H1 (cell line): ENCODE measurements at regions not wholly inside any gene's neighbourhood (a gene's known extent, or its start where the extent isn't known, plus 50 kb on each side); places are given as distances from the start of the nearest gene placed in this dataset.

Experiments used
- CTCF ChIA-PET: fragments of 300-600 bp; sonication (Branson Sonifier 250); formaldehyde crosslinking; loops from one replicate; lab custom pipeline; 2021; ENCODE audit not compliant: partially characterized antibody; lab: Charles Lee
- POLR2A ChIA-PET: fragments of 300-600 bp; sonication (Branson Sonifier 250); formaldehyde crosslinking; loops from one replicate; lab custom pipeline; 2021; ENCODE audit warnings: inconsistent platforms; ENCODE audit not compliant: partially characterized antibody; lab: Charles Lee
- DNase-seq, 2 experiments: peaks; one replicate each; pipeline versions ENCODE4 v3.0.0 to v3.0.0-alpha.2; 2010 to 2022; ENCODE audit warnings: low spot score in 2 of 2, low read depth in 1 of 2, mixed read lengths in 1 of 2
- FAIRE-seq: peaks from 2 replicates; lab custom pipeline; 2011; peaks lifted over from hg19 to GRCh38; lab: Jason Lieb, UNC
- H2AFZ ChIP-seq: 2 replicates; pipeline ENCODE4 v1.8.1; 2012; ENCODE audit warnings: low read length, inconsistent platforms
- H2AK5ac ChIP-seq: 2 replicates; pipeline ENCODE4 v1.6.1; 2013; ENCODE audit warnings: low read depth, low read length
- H2BK120ac ChIP-seq: replicated peaks from 2 replicates; pipeline ENCODE3; 2013; ENCODE audit warnings: low read depth, low read length, inconsistent platforms
- H2BK12ac ChIP-seq: 2 replicates; pipeline ENCODE4 v1.6.1; 2013; ENCODE audit warnings: low read depth, low read length
- H2BK15ac ChIP-seq: 2 replicates; pipeline ENCODE4 v1.6.1; 2013; ENCODE audit warnings: low read length
- H2BK20ac ChIP-seq: 2 replicates; pipeline ENCODE4 v1.6.1; 2013; ENCODE audit warnings: low read length
- H2BK5ac ChIP-seq: 2 replicates; pipeline ENCODE4 v1.6.1; 2013; ENCODE audit warnings: low read depth, low read length
- H3K14ac ChIP-seq: 2 replicates; pipeline ENCODE4 v1.6.1; 2013; ENCODE audit warnings: inconsistent platforms; ENCODE audit not compliant: insufficient read length
- H3K18ac ChIP-seq: 2 replicates; pipeline ENCODE4 v1.6.1; 2013; ENCODE audit warnings: low read length; ENCODE audit errors: extremely low read depth
- H3K23ac ChIP-seq: 2 replicates; pipeline ENCODE4 v1.6.1; 2013; ENCODE audit warnings: inconsistent platforms; ENCODE audit not compliant: insufficient read length
- H3K23me2 ChIP-seq: 2 replicates; pipeline ENCODE4 v1.6.1; 2013; ENCODE audit warnings: low read depth, low read length
- H3K27ac ChIP-seq: 2 replicates; pipeline ENCODE4 v1.6.1; 2011; ENCODE audit warnings: low read depth, low read length, inconsistent platforms
- H3K27me3 ChIP-seq, 4 experiments: replicated peaks in 1 of 4; 1 replicate in 1 of 4; 2 replicates in 3 of 4; pipeline versions ENCODE4 v1.6.1 to v1.8.1; 2011 to 2013; ENCODE audit warnings: low read length in 3 of 4, mild to moderate bottlenecking in 3 of 4, inconsistent platforms in 2 of 4, mixed read lengths in 2 of 4, moderate library complexity in 1 of 4; ENCODE audit not compliant: control insufficient read depth in 3 of 4, insufficient read depth in 3 of 4; ENCODE audit errors: extremely low read depth in 1 of 4
- H3K36me3 ChIP-seq, 4 experiments: 2 replicates each; pipeline versions ENCODE4 v1.6.1 to v1.8.1; 2011 to 2013; ENCODE audit warnings: mild to moderate bottlenecking in 4 of 4, low read length in 3 of 4, moderate library complexity in 2 of 4, control low read depth in 1 of 4, inconsistent platforms in 1 of 4; ENCODE audit not compliant: insufficient read depth in 4 of 4, control insufficient read depth in 2 of 4
- H3K4ac ChIP-seq: replicated peaks from 2 replicates; pipeline ENCODE3; 2013; ENCODE audit warnings: low read length, low read depth, mixed read lengths, inconsistent platforms; ENCODE audit not compliant: insufficient read length
- H3K4me1 ChIP-seq, 4 experiments: replicated peaks in 1 of 4; 1 replicate in 1 of 4; 2 replicates in 3 of 4; pipeline versions ENCODE4 v1.6.1 to v1.8.1; 2011 to 2013; ENCODE audit warnings: low read length in 3 of 4, inconsistent platforms in 2 of 4, mixed read lengths in 1 of 4; ENCODE audit not compliant: insufficient read depth in 4 of 4, control insufficient read depth in 3 of 4
- H3K4me2 ChIP-seq, 2 experiments: 2 replicates each; pipeline versions ENCODE4 v1.6.1 to v1.8.1; 2011 to 2013; ENCODE audit warnings: low read depth in 2 of 2, low read length in 2 of 2, control low read depth in 1 of 2, inconsistent platforms in 1 of 2, mild to moderate bottlenecking in 1 of 2; ENCODE audit not compliant: insufficient read depth in 1 of 2
- H3K4me3 ChIP-seq, 4 experiments: fragments of 200-600, 300-600 bp in 1 of 4; sonication (generic), shearing (Covaris generic), sonication (Bioruptor Twin) in 1 of 4; 2 replicates each; pipeline versions ENCODE4 v1.5.1 to v1.8.1; 2011 to 2016; ENCODE audit warnings: low read length in 4 of 4, low read depth in 3 of 4, control low read depth in 2 of 4, inconsistent platforms in 2 of 4, mild to moderate bottlenecking in 2 of 4, mixed read lengths in 1 of 4, moderate library complexity in 1 of 4; ENCODE audit not compliant: insufficient read depth in 2 of 4; ENCODE audit errors: extremely low read depth in 1 of 4
- H3K56ac ChIP-seq: replicated peaks from 2 replicates; pipeline ENCODE3; 2013; ENCODE audit warnings: low read depth, mild to moderate bottlenecking, mixed read lengths, low read length, inconsistent platforms; ENCODE audit not compliant: insufficient read length
- H3K79me1 ChIP-seq: 2 replicates; pipeline ENCODE4 v1.6.1; 2013; ENCODE audit warnings: low read depth, low read length, control low read depth
- H3K79me2 ChIP-seq, 2 experiments: 2 replicates each; pipeline versions ENCODE4 v1.6.1 to v1.8.1; 2012 to 2013; ENCODE audit warnings: low read length in 2 of 2, mild to moderate bottlenecking in 2 of 2, inconsistent platforms in 1 of 2; ENCODE audit not compliant: insufficient read depth in 2 of 2, control insufficient read depth in 1 of 2
- H3K9ac ChIP-seq, 4 experiments: replicated peaks in 1 of 4; 1 replicate in 1 of 4; 2 replicates in 3 of 4; pipeline versions ENCODE4 v1.6.1 to v1.8.1; 2011 to 2013; ENCODE audit warnings: low read depth in 3 of 4, low read length in 3 of 4, control low read depth in 2 of 4, mild to moderate bottlenecking in 2 of 4, moderate library complexity in 2 of 4, inconsistent platforms in 1 of 4; ENCODE audit errors: extremely low read depth in 1 of 4
- H3K9me3 ChIP-seq, 2 experiments: 2 replicates each; pipeline versions ENCODE4 v1.6.1 to v1.8.1; 2012 to 2013; ENCODE audit warnings: mild to moderate bottlenecking in 2 of 2, moderate library complexity in 2 of 2, control low read depth in 1 of 2, inconsistent platforms in 1 of 2, low read depth in 1 of 2, low read length in 1 of 2, mixed read lengths in 1 of 2; ENCODE audit not compliant: insufficient read depth in 2 of 2
- H4K20me1 ChIP-seq, 2 experiments: replicated peaks in 1 of 2; 2 replicates each; pipeline versions ENCODE3 to v1.8.1; 2011 to 2013; ENCODE audit warnings: inconsistent platforms in 2 of 2, low read length in 2 of 2, mild to moderate bottlenecking in 1 of 2; ENCODE audit not compliant: insufficient read depth in 2 of 2, control insufficient read depth in 1 of 2
- H4K5ac ChIP-seq: 2 replicates; pipeline ENCODE4 v1.6.1; 2013; ENCODE audit warnings: low read length, low read depth, mixed read lengths, inconsistent platforms; ENCODE audit not compliant: insufficient read length
- H4K8ac ChIP-seq: 2 replicates; pipeline ENCODE4 v1.8.0; 2013; ENCODE audit warnings: mild to moderate bottlenecking, moderate library complexity, low read length, inconsistent platforms; ENCODE audit not compliant: insufficient read depth; ENCODE audit errors: extremely low read depth
- H4K91ac ChIP-seq: replicated peaks from 2 replicates; pipeline ENCODE3; 2013; ENCODE audit warnings: low read length, mixed read lengths, inconsistent platforms; ENCODE audit not compliant: insufficient read length
- TAF1 ChIP-seq: IDR thresholded peaks from 2 replicates; pipeline ENCODE4 v1.6.1; 2011; ENCODE audit warnings: mild to moderate bottlenecking, low read depth, low read length
- YY1 ChIP-seq: IDR thresholded peaks from 2 replicates; pipeline ENCODE4 v1.6.1; 2011; ENCODE audit warnings: low read depth, mild to moderate bottlenecking, low read length
- WGBS, 2 experiments: shearing (Covaris generic) in 1 of 2; methylation state at CpG; one replicate each; pipeline versions ENCODE4 v1.1.6 to v1.1.7; 2013 to 2015; ENCODE audit warnings: low lambda C conversion rate in 2 of 2, mixed read lengths in 2 of 2, inconsistent platforms in 1 of 2, low coverage in 1 of 2, missing lambda C conversion rate in 1 of 2; ENCODE audit not compliant: insufficient replicate concordance in 2 of 2, insufficient coverage in 1 of 2, insufficient read length in 1 of 2; ENCODE audit errors: extremely low coverage in 1 of 2, missing lambda C conversion rate in 1 of 2; 5-methylcytosine and 5-hydroxymethylcytosine counted together

DNA sequence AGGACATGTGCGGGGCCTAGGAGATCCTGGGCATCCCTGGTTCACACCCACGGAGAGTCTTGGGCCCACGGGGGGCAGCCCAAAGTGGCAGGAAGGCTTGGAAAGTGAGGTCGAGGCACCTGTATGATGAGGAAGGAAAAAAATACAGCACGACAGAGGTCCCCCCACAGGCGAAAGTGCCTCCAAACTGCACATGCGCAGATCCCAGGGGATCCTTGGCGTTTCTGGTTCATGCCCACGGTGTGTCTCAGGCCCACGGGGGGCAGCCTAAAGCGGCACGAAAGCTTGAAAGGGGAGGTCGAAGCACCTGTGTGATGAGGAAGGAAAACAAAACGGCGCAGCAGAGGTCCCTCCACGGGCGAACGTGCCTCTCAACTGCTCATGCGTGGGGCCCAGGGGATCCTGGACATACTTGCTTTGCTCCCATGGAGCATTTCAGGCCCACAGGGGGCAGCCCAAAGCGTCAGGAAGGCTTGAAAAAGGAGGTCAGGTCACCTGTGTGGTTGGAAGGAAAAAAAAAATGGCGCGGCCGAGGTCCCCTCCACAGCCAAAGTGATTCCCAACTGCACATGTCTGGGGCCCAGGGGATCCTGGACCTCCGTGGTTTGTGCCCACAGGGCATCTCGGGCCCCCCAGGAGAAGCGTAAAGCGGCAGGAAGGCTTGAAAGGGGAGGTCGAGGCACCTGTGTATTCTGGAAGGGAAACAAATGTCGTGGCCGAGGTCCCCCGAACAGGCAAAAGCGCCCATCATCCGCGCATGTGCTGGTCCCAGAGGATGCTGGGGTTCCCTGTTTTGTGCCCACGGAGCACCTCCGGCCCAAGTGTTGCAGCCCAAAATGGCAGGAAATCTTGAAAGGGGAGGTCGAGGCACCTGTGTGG is 582.6 kb downstream of the ALG10 start:
- POLR2A ChIA-PET = no interaction called here
- H2BK5ac ChIP-seq = no peak overlapping the region
- no peak overlapping the region for H2BK15ac ChIP-seq
- no peak overlapping the region for H3K23ac ChIP-seq
- H3K4ac ChIP-seq = no peak overlapping the region
- H2AK5ac ChIP-seq = no peak overlapping the region
- H3K27me3 ChIP-seq = no peaks in the 10 kb centered on the region
- H4K91ac ChIP-seq = no peak overlapping the region
- no peak overlapping the region for H2BK120ac ChIP-seq
- H3K9me3 ChIP-seq = peaks cover 68 to 82% of the 10 kb centered on the region in 2 experiments; a peak in 3 of 4 replicates
- 80% methylated on average over 35 of the region's 37 CpGs; no CpG with 5 or more reads in 1 of the 2 experiments for WGBS, 2 experiments
- H3K14ac ChIP-seq = no peak overlapping the region
- no peak overlapping the region for H4K8ac ChIP-seq
- H2AFZ ChIP-seq = no peak overlapping the region
- no peaks in the 10 kb centered on the region; the same call in 1 of the 2 replicates for H3K23me2 ChIP-seq
- H3K4me3 ChIP-seq = no peak overlapping the region
- no peak overlapping the region for H2BK20ac ChIP-seq
- no peaks in the 10 kb centered on the region for H3K79me1 ChIP-seq
- H4K20me1 ChIP-seq = no peaks in the 10 kb centered on the region
- FAIRE-seq (no peak), DNase-seq (no peak)
- no peak overlapping the region for H4K5ac ChIP-seq
- CTCF ChIA-PET = no interaction called here
- no peak overlapping the region for H2BK12ac ChIP-seq
- no peak overlapping the region for H3K18ac ChIP-seq
- H3K27ac ChIP-seq = no peak overlapping the region
- H3K4me2 ChIP-seq = no peak overlapping the region
- no peak overlapping the region for H3K9ac ChIP-seq
- no peaks in the 10 kb centered on the region for H3K4me1 ChIP-seq
- no peaks in the 10 kb centered on the region for H3K36me3 ChIP-seq
- no peak for TF ChIP-seq YY1
- TF ChIP-seq TAF1 = no peak
- TF ChIP-seq, all 59 proteins: peak for 0
- Histone ChIP-seq H3K79me2 (no peaks in the 10 kb centered on the region), H3K56ac (no peak overlapping the region)
